Omental fat pad (tissue), 3 donors: ENCODE measurements at regions not wholly inside any gene's neighbourhood (a gene's known extent, or its start where the extent isn't known, plus 50 kb on each side); places are given as distances from the start of the nearest gene placed in this dataset.

Source experiments
- ATAC-seq: fragments of 150-250 bp; one replicate; pipeline ENCODE4 v1.9.1; 2016; ENCODE audit warnings: mild to moderate bottlenecking, moderate library complexity; ENCODE audit not compliant: low FRiP score
- DNase-seq: peaks from one replicate; pipeline ENCODE4 v3.0.0-alpha.2; 2019; ENCODE audit warnings: low spot score
- CTCF ChIP-seq, 3 donors: fragments of 450-650 bp; IDR thresholded peaks; one replicate each; pipeline ENCODE4 v1.5.1; 2016 to 2017; ENCODE audit warnings: antibody characterized with exemption in 3 of 3, mild to moderate bottlenecking in 3 of 3, moderate library complexity in 2 of 3

GRCh38 chrX:20542072-20542471 is 275.4 kb upstream of the RPS6KA3 start:
- no peak for TF ChIP-seq CTCF (IDR thresholded peaks at IDR 0.05)
- ATAC-seq (no peak), DNase-seq (no peak)

GRCh38 chrX:20538974-20539373 is 272.3 kb upstream of the RPS6KA3 start:
- DNase-seq (no peak), ATAC-seq (no peak)
- no peak for TF ChIP-seq CTCF (IDR thresholded peaks at IDR 0.05)

GRCh38 chrX:20531667-20532066 is 265.0 kb upstream of the RPS6KA3 start:
- no peak for ATAC-seq
- TF ChIP-seq CTCF (IDR thresholded peaks at IDR 0.05): no peak
- no peak for DNase-seq

DNA sequence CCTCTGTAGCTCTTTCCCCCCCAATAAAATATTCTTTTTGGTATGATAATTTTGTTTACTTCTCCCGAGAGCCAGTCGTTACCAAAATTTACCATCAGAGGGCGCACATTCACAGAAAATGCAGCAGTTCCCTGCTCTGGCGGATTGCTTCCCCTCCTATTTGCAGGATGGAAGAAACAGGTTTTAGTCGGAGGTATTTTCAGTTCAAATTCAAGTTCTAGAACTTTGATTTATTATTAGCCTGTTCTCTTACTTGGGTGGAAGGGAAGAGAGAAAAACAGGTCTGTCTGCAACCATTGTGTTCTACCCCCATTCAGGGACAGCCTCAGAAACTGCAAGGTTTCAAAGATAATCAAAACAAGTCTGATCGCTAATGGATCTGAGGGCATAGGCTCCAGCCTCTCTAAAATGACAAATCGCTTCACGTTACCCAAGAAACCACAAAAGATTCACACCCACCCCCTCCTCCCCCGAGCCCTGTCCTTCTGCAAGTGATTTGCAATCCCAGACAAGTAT is 263.8 kb upstream of the RPS6KA3 start:
- peak; percentile 61 for DNase-seq
- TF ChIP-seq CTCF (IDR thresholded peaks at IDR 0.05): peak in 2 of 3 donors; percentile 9 to 54
- peak; percentile 38 for ATAC-seq

DNA sequence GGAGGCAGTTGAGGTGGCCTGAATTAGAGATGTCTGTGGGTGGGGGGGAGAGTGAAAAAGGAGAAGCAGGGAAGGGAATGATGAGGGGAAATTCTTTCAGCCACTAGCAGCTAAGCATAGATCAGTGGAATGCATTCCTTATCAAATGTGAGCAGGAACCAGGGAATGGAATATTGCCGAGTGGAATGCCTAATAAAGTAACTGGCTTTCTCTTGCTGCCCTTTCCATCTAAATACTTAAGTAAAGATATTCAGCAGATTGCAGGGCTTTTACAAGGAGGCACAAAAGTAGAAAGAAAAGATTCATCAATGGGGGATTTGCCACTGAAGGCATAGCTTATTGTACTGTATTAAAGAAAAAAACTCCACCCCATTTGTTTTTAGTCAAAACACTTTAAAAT is 263.0 kb upstream of the RPS6KA3 start:
- ATAC-seq (no peak), DNase-seq (no peak)
- no peak for TF ChIP-seq CTCF (IDR thresholded peaks at IDR 0.05)

DNA sequence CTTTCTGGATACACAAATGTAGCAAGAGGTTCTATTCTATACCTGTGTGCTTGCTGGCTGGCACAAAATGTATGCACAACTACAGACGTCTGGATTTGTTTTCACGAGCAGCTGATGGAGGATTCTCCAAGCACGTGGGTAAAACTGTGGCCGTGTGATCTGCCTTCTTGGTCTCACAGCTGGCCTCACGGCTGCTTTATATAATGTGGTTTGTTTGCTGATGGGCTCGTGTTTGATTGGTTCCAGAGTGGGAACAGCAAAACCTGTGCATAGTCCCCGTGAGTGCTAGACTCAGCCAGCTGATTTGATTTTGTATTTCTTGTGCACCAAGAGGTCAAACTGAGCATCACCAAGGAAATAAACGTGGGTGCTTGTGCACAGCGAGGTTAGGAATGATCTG is 262.6 kb upstream of the RPS6KA3 start:
- DNase-seq (no peak), ATAC-seq (no peak)
- TF ChIP-seq CTCF (IDR thresholded peaks at IDR 0.05): no peak

DNA sequence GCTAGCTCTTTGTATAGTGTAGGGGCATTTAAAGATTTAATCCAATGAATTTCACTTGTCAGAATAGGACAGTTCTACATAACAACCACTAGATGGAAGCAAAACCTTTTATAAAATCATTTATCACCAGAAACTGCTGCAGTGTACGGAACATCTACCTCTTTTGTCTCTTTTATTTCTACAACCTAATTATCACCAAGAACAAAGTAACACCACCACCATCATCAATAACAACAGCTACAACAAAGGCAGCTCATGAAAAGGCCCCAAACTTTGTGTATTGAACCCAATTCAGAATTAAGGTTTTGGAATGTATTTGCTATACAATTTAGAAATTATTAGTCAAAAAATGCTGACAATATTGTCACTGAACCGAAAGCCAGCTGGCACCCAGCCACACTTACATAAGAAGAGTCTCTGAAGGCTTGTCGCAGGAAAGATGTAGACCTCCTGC is 260.9 kb upstream of the RPS6KA3 start:
- no peak for TF ChIP-seq CTCF (IDR thresholded peaks at IDR 0.05)
- DNase-seq (no peak), ATAC-seq (peak; percentile 54)
